ENCODE measurements at regions not wholly inside any gene's neighbourhood (a gene's known extent, or its start where the extent isn't known, plus 50 kb on each side); places are given as distances from the start of the nearest gene placed in this dataset.

GRCh38 chr14:104238424-104239184 is 100.2 kb downstream of the KIF26A start:
- Histone ChIP-seq H3K27me3 (ENCODE audit: control insufficient read depth, extremely low read depth, insufficient read depth, low read length) (no peaks in the 10 kb centered on the region), H2AFZ (ENCODE audit: control insufficient read depth, low read length) (no peak overlapping the region), H3K79me2 (ENCODE audit: control insufficient read depth, insufficient read depth, low read length) (no peaks in the 10 kb centered on the region), H3K4me2 (ENCODE audit: control insufficient read depth, extremely low read depth, insufficient read depth, low read depth, low read length) (no peak overlapping the region), H3K27ac (ENCODE audit: control insufficient read depth, insufficient read depth, low read length) (no peak overlapping the region), H3K4me3 (ENCODE audit: control insufficient read depth in 2 of 3, extremely low read depth in 1 of 3, insufficient read depth in 2 of 3, low read depth in 1 of 3, low read length in 3 of 3) (no peak overlapping the region), H3K9me1 (ENCODE audit: control insufficient read depth, extremely low read depth, insufficient read depth, low read length) (no peaks in the 10 kb centered on the region), H3K36me3 (ENCODE audit: control insufficient read depth in 2 of 2, extremely low read depth in 1 of 2, insufficient read depth in 2 of 2, low read length in 2 of 2) (no peaks in the 10 kb centered on the region), H4K20me1 (ENCODE audit: control insufficient read depth, extremely low read depth, insufficient read depth, low read length) (no peaks in the 10 kb centered on the region), H3K9me3 (ENCODE audit: control insufficient read depth, low read depth, low read length) (peaks cover 3% of the 10 kb centered on the region), H3K4me1 (ENCODE audit: control insufficient read depth, extremely low read depth, insufficient read depth, low read length) (no peaks in the 10 kb centered on the region), H3K9ac (ENCODE audit: control insufficient read depth, extremely low read depth, insufficient read depth, low read length) (no peak overlapping the region)
- no peak for FAIRE-seq
- TF ChIP-seq, protein P1, sequence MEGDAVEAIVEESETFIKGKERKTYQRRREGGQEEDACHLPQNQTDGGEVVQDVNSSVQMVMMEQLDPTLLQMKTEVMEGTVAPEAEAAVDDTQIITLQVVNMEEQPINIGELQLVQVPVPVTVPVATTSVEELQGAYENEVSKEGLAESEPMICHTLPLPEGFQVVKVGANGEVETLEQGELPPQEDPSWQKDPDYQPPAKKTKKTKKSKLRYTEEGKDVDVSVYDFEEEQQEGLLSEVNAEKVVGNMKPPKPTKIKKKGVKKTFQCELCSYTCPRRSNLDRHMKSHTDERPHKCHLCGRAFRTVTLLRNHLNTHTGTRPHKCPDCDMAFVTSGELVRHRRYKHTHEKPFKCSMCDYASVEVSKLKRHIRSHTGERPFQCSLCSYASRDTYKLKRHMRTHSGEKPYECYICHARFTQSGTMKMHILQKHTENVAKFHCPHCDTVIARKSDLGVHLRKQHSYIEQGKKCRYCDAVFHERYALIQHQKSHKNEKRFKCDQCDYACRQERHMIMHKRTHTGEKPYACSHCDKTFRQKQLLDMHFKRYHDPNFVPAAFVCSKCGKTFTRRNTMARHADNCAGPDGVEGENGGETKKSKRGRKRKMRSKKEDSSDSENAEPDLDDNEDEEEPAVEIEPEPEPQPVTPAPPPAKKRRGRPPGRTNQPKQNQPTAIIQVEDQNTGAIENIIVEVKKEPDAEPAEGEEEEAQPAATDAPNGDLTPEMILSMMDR (optimal IDR thresholded peaks at IDR 0.05 in 1 of 3, IDR thresholded peaks at IDR 0.05 in 1 of 3, conservative IDR thresholded peaks at IDR 0.05 in 1 of 3; ENCODE audit: extremely low read depth in 1 of 3, insufficient read depth in 2 of 3, low read length in 3 of 3), result no peak
- no peak for TF ChIP-seq EZH2 (IDR thresholded peaks at IDR 0.05; ENCODE audit: low read length)
- no peak for DNase-seq (ENCODE audit: low read depth, low spot score)
- dilution Hi-C loops (cut with MboI; ENCODE audit: extremely low pct_ligation_motif_present, low sequenced_read_pairs), result no loop called here

GRCh38 chr14:104239185-104239775 is 100.9 kb downstream of the KIF26A start:
- no peak for TF ChIP-seq EZH2 (IDR thresholded peaks at IDR 0.05; ENCODE audit: low read length)
- TF ChIP-seq, protein P1 (optimal IDR thresholded peaks at IDR 0.05 in 1 of 3, IDR thresholded peaks at IDR 0.05 in 1 of 3, conservative IDR thresholded peaks at IDR 0.05 in 1 of 3; ENCODE audit: extremely low read depth in 1 of 3, insufficient read depth in 2 of 3, low read length in 3 of 3), result no peak
- FAIRE-seq (no peak), DNase-seq (ENCODE audit: low read depth, low spot score) (no peak)
- H2AFZ ChIP-seq (ENCODE audit: control insufficient read depth, low read length), result no peak overlapping the region
- no peaks in the 10 kb centered on the region for H3K36me3 ChIP-seq (ENCODE audit: control insufficient read depth in 2 of 2, extremely low read depth in 1 of 2, insufficient read depth in 2 of 2, low read length in 2 of 2)
- H3K9me3 ChIP-seq (ENCODE audit: control insufficient read depth, low read depth, low read length), result peaks cover 3% of the 10 kb centered on the region
- no peak overlapping the region for H3K27ac ChIP-seq (ENCODE audit: control insufficient read depth, insufficient read depth, low read length)
- H3K27me3 ChIP-seq (ENCODE audit: control insufficient read depth, extremely low read depth, insufficient read depth, low read length), result no peaks in the 10 kb centered on the region
- no peaks in the 10 kb centered on the region for H4K20me1 ChIP-seq (ENCODE audit: control insufficient read depth, extremely low read depth, insufficient read depth, low read length)
- H3K4me1 ChIP-seq (ENCODE audit: control insufficient read depth, extremely low read depth, insufficient read depth, low read length), result no peaks in the 10 kb centered on the region
- H3K4me3 ChIP-seq (ENCODE audit: control insufficient read depth in 2 of 3, extremely low read depth in 1 of 3, insufficient read depth in 2 of 3, low read depth in 1 of 3, low read length in 3 of 3), result no peak overlapping the region
- dilution Hi-C loops (cut with MboI; ENCODE audit: extremely low pct_ligation_motif_present, low sequenced_read_pairs), result no loop called here
- H3K4me2 ChIP-seq (ENCODE audit: control insufficient read depth, extremely low read depth, insufficient read depth, low read depth, low read length), result no peak overlapping the region
- no peaks in the 10 kb centered on the region for H3K79me2 ChIP-seq (ENCODE audit: control insufficient read depth, insufficient read depth, low read length)
- no peaks in the 10 kb centered on the region for H3K9me1 ChIP-seq (ENCODE audit: control insufficient read depth, extremely low read depth, insufficient read depth, low read length)
- no peak overlapping the region for H3K9ac ChIP-seq (ENCODE audit: control insufficient read depth, extremely low read depth, insufficient read depth, low read length)
